Pancreas (tissue), 10 donors: ENCODE measurements at regions not wholly inside any gene's neighbourhood (a gene's known extent, or its start where the extent isn't known, plus 50 kb on each side); places are given as distances from the start of the nearest gene placed in this dataset.

Source experiments
- ATAC-seq, 4 donors: fragments of 200-7000 bp; cut with Tn5 transposase; one replicate each; pipeline versions ENCODE4 v1.8.0 to v1.9.1; 2020; ENCODE audit warnings: mild to moderate bottlenecking in 4 of 4, moderate library complexity in 4 of 4
- DNase-seq, 6 donors: peaks; one replicate each; pipeline ENCODE4 v3.0.0-alpha.2; 2020
- FAIRE-seq: peaks from 2 replicates; lab custom pipeline; 2012; peaks lifted over from hg19 to GRCh38; lab: Jason Lieb, UNC
- H3K27ac ChIP-seq, 4 donors: fragments of 200-600 bp; sonication (generic); 1 replicate in 3 of 4; 2 replicates in 1 of 4; pipeline versions ENCODE4 v1.5.0 to v1.8.0; 2020
- H3K27me3 ChIP-seq, 4 donors: fragments of 200-600 bp; one replicate each; pipeline ENCODE4 v1.8.0; 2021
- H3K36me3 ChIP-seq, 3 donors: fragments of 200-600 bp; sonication (generic) in 1 of 3; one replicate each; pipeline versions ENCODE4 v1.5.0 to v1.8.0; 2020 to 2021
- H3K4me1 ChIP-seq, 3 donors: fragments of 200-600 bp; one replicate each; pipeline ENCODE4 v1.8.0; 2021
- H3K4me3 ChIP-seq, 4 donors: fragments of 200-600 bp; sonication (generic) in 2 of 4; one replicate each; pipeline versions ENCODE4 v1.5.0 to v1.8.0; 2020 to 2021
- H3K9me3 ChIP-seq, 4 donors: fragments of 200-600 bp; one replicate each; pipeline ENCODE4 v1.8.0; 2021
- WGBS, 2 donors: extraction: QIAGEN DNeasy Blood & Tissue Kit; methylation state at CpG; one replicate each; pipeline ENCODE4 v1.1.7; 2013; 5-methylcytosine and 5-hydroxymethylcytosine counted together
- intact Hi-C, 3 donors: fragments of 100-400 bp; cut with DNase I; formaldehyde crosslinking; loops; one replicate each; pipeline versions ENCODE4 v1.11.1 to v1.14.2; 2022
- TF ChIP-seq, protein P1 (sequence below), 4 donors: fragments of 200-600 bp; sonication (generic) in 3 of 4; IDR thresholded peaks; one replicate each; pipeline versions ENCODE4 v1.5.0 to v1.8.0; 2021; ENCODE audit warnings: antibody characterized with exemption in 4 of 4
- donor health status: healthy with polysubstance abuse.
- donor health status: DM: no; HTN: no; CAD: no; lungs with moderate emphysema.
- donor health status: DM: no; HTN: no; CAD: no.
- donor health status: control.
- donor health status: control.
- donor health status: Bipolar disorder and iron deficiency.
- donor health status: DM: yes; HTN: yes; CAD: no.
- donor health status: DM: no; HTN: no; CAD: no.
- donor health status: DM: no; HTN: no; CAD: no.
- donor health status: DM: yes; HTN: yes; CAD: no.

- ATAC-seq: no peak
- no peaks in the 10 kb centered on the region for H3K36me3 ChIP-seq
- no peaks in the 10 kb centered on the region for H3K9me3 ChIP-seq
- TF ChIP-seq, protein P1, sequence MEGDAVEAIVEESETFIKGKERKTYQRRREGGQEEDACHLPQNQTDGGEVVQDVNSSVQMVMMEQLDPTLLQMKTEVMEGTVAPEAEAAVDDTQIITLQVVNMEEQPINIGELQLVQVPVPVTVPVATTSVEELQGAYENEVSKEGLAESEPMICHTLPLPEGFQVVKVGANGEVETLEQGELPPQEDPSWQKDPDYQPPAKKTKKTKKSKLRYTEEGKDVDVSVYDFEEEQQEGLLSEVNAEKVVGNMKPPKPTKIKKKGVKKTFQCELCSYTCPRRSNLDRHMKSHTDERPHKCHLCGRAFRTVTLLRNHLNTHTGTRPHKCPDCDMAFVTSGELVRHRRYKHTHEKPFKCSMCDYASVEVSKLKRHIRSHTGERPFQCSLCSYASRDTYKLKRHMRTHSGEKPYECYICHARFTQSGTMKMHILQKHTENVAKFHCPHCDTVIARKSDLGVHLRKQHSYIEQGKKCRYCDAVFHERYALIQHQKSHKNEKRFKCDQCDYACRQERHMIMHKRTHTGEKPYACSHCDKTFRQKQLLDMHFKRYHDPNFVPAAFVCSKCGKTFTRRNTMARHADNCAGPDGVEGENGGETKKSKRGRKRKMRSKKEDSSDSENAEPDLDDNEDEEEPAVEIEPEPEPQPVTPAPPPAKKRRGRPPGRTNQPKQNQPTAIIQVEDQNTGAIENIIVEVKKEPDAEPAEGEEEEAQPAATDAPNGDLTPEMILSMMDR (IDR thresholded peaks at IDR 0.05): no peak
- no peaks in the 10 kb centered on the region for H3K27me3 ChIP-seq
- WGBS, 2 donors: 95 to 98% methylated on average over 2 of the region's 2 CpGs
- H3K27ac ChIP-seq: no peak overlapping the region
- H3K4me1 ChIP-seq: no peaks in the 10 kb centered on the region
- no peak for FAIRE-seq
- no peak overlapping the region for H3K4me3 ChIP-seq
- DNase-seq: no peak
- intact Hi-C loops: no loop called here
These were observed 84.1 kb upstream of the PRR23C start for GRCh38 chr3:139128803-139129202.

DNA sequence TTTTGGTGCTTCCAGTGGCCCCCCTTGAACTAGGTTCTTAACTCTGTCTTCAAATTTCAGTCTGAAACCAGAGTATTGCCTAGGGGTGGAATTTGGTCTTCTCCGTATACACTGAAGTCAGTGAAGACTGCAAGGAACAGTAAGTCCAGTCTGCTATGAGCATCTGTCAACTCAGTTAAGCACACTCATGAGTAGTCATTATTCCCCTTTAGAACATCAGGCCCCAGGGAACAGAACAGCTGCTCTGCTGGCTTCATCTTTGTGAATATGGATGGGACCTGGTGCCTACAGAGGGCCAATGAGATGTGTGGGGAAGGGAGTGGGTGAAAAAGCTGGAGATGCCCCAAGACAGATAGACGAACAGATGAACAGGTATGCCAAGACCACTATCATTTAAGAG, 85.2 kb upstream of the PRR23C start:
- WGBS, 2 donors: 82% methylated on average over 2 of the region's 2 CpGs
- Histone ChIP-seq H3K9me3 (no peaks in the 10 kb centered on the region), H3K27ac (no peak overlapping the region), H3K4me3 (no peak overlapping the region), H3K4me1 (no peaks in the 10 kb centered on the region), H3K36me3 (no peaks in the 10 kb centered on the region), H3K27me3 (no peaks in the 10 kb centered on the region)
- TF ChIP-seq, protein P1 (IDR thresholded peaks at IDR 0.05): no peak
- intact Hi-C loops: no loop called here
- ATAC-seq (no peak), FAIRE-seq (no peak), DNase-seq (no peak)

DNA sequence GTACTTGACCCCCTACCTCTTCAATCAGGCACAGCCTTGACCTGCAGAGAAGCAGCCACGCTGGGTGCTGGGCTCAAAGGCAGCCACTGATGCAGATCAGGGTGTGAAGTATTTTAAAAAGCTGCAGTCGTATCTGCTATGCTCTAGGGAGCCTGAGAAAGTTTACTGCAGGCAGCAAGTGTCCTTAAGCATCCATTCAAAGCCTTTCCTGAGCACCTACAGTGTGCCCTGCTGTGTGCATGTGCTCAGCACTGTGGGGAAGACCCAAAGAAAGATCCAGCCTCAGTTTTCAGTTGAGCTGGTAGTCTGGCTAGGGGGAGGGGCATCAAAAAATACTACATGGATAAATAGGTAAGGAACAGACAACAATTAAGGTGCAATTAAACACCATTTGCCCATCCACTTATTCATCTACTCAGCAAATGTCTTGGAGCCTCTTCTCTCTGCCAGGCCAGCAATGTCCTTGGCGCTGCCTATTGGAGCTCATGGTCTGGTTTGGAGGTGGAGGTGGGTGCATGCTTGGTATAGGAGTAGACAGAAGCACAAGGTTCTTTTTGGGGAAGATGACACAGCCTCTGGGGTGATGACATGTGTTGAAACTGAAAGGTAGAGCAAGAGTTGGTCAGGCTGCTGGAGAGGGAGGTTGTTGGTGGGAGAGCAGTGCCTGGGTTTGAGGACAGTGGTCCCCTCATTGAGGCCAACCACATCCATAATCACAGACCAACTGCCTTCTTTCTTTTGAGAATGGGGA, 85.9 kb upstream of the PRR23C start:
- H3K9me3 ChIP-seq: no peaks in the 10 kb centered on the region
- H3K4me3 ChIP-seq: no peak overlapping the region
- ATAC-seq (no peak), DNase-seq (no peak), FAIRE-seq (no peak)
- no peaks in the 10 kb centered on the region for H3K4me1 ChIP-seq
- no peak overlapping the region for H3K27ac ChIP-seq
- no peaks in the 10 kb centered on the region for H3K27me3 ChIP-seq
- intact Hi-C loops: no loop called here
- WGBS, 2 donors: 77 to 89% methylated on average over 3 of the region's 3 CpGs
- TF ChIP-seq, protein P1 (IDR thresholded peaks at IDR 0.05): no peak
- H3K36me3 ChIP-seq: no peaks in the 10 kb centered on the region

DNA sequence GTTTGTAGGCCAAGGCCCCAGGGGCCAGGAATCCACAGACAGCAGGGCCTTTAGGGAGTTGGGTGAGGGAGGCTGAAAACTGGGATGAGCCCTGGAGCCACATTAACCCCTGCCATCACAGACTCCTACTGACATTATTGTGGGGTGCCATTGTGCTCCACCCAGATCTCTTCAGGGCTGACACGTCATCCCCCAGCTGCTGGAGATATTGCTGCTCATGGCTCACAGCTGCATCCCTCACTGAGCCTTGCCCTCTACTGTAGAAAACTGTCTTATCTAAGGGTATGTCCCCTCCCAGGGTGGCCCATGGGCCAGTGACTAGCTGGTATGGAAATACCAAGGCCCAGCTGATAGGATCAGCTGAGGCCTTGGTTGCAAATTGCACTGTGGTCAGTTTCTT, 87.3 kb upstream of the PRR23C start:
- H3K36me3 ChIP-seq: no peaks in the 10 kb centered on the region
- no peaks in the 10 kb centered on the region for H3K9me3 ChIP-seq
- no peak overlapping the region for H3K27ac ChIP-seq
- DNase-seq (no peak), FAIRE-seq (no peak), ATAC-seq (no peak)
- no peaks in the 10 kb centered on the region for H3K27me3 ChIP-seq
- H3K4me3 ChIP-seq: no peak overlapping the region
- WGBS, 2 donors: 93 to 100% methylated on average over 1 of the region's 1 CpG
- TF ChIP-seq, protein P1 (IDR thresholded peaks at IDR 0.05): no peak
- H3K4me1 ChIP-seq: no peaks in the 10 kb centered on the region
- intact Hi-C loops: no loop called here

DNA sequence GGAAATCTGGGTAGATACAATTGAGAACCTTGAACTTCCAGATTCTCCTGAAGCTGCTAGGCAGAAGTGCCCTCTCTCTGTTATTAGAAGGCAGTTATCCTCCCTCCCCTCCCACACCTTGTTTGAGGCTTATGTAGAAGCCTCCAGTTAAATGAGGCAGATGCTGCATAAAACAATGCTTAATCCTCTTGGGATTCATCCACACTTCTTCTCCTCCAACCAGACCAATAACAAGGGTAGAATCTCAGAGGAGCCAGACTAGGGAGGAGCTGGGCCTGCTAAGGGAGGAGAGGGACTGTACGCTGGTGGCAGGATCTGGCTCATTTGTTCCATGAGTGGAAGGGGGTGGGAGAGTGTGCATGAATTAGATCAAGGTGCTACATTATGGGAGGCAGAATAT, 88.3 kb upstream of the PRR23C start:
- Histone ChIP-seq H3K4me3 (no peak overlapping the region), H3K36me3 (no peaks in the 10 kb centered on the region), H3K27ac (no peak overlapping the region), H3K27me3 (no peaks in the 10 kb centered on the region), H3K4me1 (no peaks in the 10 kb centered on the region), H3K9me3 (no peaks in the 10 kb centered on the region)
- FAIRE-seq (no peak), DNase-seq (no peak), ATAC-seq (no peak)
- TF ChIP-seq, protein P1 (IDR thresholded peaks at IDR 0.05): no peak
- intact Hi-C loops: no loop called here
- 97 to 100% methylated on average over 1 of the region's 1 CpG for WGBS, 2 donors
